NT2/D1 (cell line): ENCODE measurements at regions not wholly inside any gene's neighbourhood (a gene's known extent, or its start where the extent isn't known, plus 50 kb on each side); places are given as distances from the start of the nearest gene placed in this dataset.

Source experiments
- SUZ12 ChIP-seq: IDR thresholded peaks from 2 replicates; pipeline ENCODE4 v1.6.1; 2011; ENCODE audit not compliant: insufficient read length, insufficient read depth; ENCODE audit errors: extremely low read depth
- YY1 ChIP-seq: IDR thresholded peaks from 2 replicates; pipeline ENCODE4 v1.6.1; 2011; ENCODE audit not compliant: insufficient read length, insufficient read depth
- ZNF274 ChIP-seq: IDR thresholded peaks from 2 replicates; pipeline ENCODE4 v1.6.1; 2011; ENCODE audit warnings: mild to moderate bottlenecking, low read depth, low read length

- no peak for TF ChIP-seq ZNF274
- TF ChIP-seq YY1: no peak
- TF ChIP-seq SUZ12: no peak
Observed at GRCh38 chr2:49801898-49802450, 647.7 kb upstream of the FSHR start.
